ENCODE measurements at regions not wholly inside any gene's neighbourhood (a gene's known extent, or its start where the extent isn't known, plus 50 kb on each side); places are given as distances from the start of the nearest gene placed in this dataset.
"Not testable (repeated sequence)": the region's sequence is repeated elsewhere in the genome, so short reads cannot be mapped to it uniquely, and the experiment has no call there.

DNA sequence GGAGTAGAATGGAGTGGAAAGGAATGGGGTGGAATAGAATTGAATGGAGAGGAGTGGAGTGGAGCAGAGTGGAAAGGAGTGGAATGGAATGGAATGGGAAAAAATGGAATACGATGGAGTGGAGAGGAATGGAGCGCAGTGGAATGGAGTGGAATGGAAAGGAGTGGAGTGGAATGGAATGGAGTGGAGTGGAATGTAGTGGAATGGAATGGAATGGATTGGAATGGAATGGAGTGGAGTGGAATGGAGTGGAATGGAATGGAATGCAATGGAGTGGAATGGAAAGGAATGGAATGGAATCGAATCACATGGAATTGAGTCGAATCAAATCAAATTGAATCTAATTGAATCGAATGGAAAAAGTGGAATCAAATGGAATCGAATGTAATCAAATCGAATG, 1016.1 kb downstream of the CDY1 start:
- peaks cover 21% of the 10 kb centered on the region for H3K9me3 Mint-ChIP-seq
- ATAC-seq: no peak
- H3K36me3 Mint-ChIP-seq (ENCODE audit: low read depth): peaks cover 2% of the 10 kb centered on the region

DNA sequence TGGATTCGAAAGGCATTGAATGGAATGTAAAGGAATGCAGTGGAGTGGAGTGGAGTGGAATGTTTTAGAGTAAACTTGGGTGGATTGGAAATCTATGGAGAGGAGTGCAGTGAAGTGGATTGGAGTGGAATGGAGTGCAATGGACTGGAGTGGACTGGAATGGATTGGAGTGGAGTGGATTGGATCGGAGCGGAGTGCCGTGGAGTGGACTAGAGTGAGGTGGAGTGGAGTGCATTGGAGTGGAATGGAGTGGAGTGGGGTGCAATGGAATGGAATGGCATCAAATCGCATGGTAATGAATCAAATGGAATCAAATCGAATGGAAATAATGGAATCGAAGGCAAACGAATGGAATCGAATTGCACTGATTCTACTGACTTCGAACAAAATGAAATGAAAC, 1023.9 kb downstream of the CDY1 start:
- H3K27me3 ChIP-seq (ENCODE audit: insufficient read depth); H3K4me3 Mint-ChIP-seq; H3K9me3 Mint-ChIP-seq; H3K4me1 ChIP-seq (ENCODE audit: insufficient read depth); ATAC-seq; H3K9me2 ChIP-seq (ENCODE audit: insufficient read depth); H3K36me3 Mint-ChIP-seq (ENCODE audit: low read depth); DNase-seq (ENCODE audit: low spot score); H4K20me1 ChIP-seq (replicated peaks; ENCODE audit: insufficient read depth); H3K4me1 Mint-ChIP-seq; H3F3A ChIP-seq (replicated peaks; ENCODE audit: low read depth); H3K27me3 Mint-ChIP-seq (ENCODE audit: insufficient read depth, low read depth, poor library complexity); H2AFZ ChIP-seq; H3K4me2 ChIP-seq; H3K79me2 ChIP-seq (replicated peaks; ENCODE audit: insufficient read depth); H3K4me3 ChIP-seq; H3K27ac Mint-ChIP-seq; H3K36me3 ChIP-seq (ENCODE audit: insufficient read depth); H3K27ac ChIP-seq (ENCODE audit: low read depth): not testable (repeated sequence)

More for the DNA sequence above, 1016.1 kb downstream of the CDY1 start:
- Histone ChIP-seq H3K36me3 (ENCODE audit: insufficient read depth) (no peaks in the 10 kb centered on the region), H4K20me1 (replicated peaks; ENCODE audit: insufficient read depth) (no peaks in the 10 kb centered on the region), H3K4me2 (no peak overlapping the region), H3K27me3 (ENCODE audit: insufficient read depth) (no peaks in the 10 kb centered on the region), H2AFZ (no peak overlapping the region), H3K4me3 (no peak overlapping the region), H3K4me1 (ENCODE audit: insufficient read depth) (no peaks in the 10 kb centered on the region), H3F3A (replicated peaks; ENCODE audit: low read depth) (no peaks in the 10 kb centered on the region), H3K27ac (ENCODE audit: low read depth) (no peak overlapping the region), H3K79me2 (replicated peaks; ENCODE audit: insufficient read depth) (no peaks in the 10 kb centered on the region), H3K9me2 (ENCODE audit: insufficient read depth) (no peaks in the 10 kb centered on the region)
- Mint-ChIP-seq H3K27ac (no peak overlapping the region), H3K4me3 (no peak overlapping the region), H3K4me1 (no peaks in the 10 kb centered on the region), H3K27me3 (ENCODE audit: insufficient read depth, low read depth, poor library complexity) (peaks cover 14% of the 10 kb centered on the region)
- no peak for DNase-seq (ENCODE audit: low spot score)
- no peak for TF ChIP-seq EZH2phosphoT487 (IDR thresholded peaks at IDR 0.05; ENCODE audit: unreplicated experiment)
- TF ChIP-seq, protein P1, sequence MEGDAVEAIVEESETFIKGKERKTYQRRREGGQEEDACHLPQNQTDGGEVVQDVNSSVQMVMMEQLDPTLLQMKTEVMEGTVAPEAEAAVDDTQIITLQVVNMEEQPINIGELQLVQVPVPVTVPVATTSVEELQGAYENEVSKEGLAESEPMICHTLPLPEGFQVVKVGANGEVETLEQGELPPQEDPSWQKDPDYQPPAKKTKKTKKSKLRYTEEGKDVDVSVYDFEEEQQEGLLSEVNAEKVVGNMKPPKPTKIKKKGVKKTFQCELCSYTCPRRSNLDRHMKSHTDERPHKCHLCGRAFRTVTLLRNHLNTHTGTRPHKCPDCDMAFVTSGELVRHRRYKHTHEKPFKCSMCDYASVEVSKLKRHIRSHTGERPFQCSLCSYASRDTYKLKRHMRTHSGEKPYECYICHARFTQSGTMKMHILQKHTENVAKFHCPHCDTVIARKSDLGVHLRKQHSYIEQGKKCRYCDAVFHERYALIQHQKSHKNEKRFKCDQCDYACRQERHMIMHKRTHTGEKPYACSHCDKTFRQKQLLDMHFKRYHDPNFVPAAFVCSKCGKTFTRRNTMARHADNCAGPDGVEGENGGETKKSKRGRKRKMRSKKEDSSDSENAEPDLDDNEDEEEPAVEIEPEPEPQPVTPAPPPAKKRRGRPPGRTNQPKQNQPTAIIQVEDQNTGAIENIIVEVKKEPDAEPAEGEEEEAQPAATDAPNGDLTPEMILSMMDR (conservative IDR thresholded peaks at IDR 0.05; ENCODE audit: low read depth in 2 of 2): no peak
- TF ChIP-seq ZNF114 (CRISPR knock-in tag; IDR thresholded peaks at IDR 0.05): no peak
- no peak for TF ChIP-seq EZH2 (IDR thresholded peaks at IDR 0.05; ENCODE audit: low read depth, unreplicated experiment)
- no peak for TF ChIP-seq JUNB (IDR thresholded peaks at IDR 0.05; ENCODE audit: unreplicated experiment)
- no peak for TF ChIP-seq POLR2AphosphoS5 (IDR thresholded peaks at IDR 0.05; ENCODE audit: low read depth)
- no peak for TF ChIP-seq STAT1 (IDR thresholded peaks at IDR 0.05; ENCODE audit: unreplicated experiment)
- TF ChIP-seq, protein P2, sequence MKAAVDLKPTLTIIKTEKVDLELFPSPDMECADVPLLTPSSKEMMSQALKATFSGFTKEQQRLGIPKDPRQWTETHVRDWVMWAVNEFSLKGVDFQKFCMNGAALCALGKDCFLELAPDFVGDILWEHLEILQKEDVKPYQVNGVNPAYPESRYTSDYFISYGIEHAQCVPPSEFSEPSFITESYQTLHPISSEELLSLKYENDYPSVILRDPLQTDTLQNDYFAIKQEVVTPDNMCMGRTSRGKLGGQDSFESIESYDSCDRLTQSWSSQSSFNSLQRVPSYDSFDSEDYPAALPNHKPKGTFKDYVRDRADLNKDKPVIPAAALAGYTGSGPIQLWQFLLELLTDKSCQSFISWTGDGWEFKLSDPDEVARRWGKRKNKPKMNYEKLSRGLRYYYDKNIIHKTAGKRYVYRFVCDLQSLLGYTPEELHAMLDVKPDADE (IDR thresholded peaks at IDR 0.05): no peak

DNA sequence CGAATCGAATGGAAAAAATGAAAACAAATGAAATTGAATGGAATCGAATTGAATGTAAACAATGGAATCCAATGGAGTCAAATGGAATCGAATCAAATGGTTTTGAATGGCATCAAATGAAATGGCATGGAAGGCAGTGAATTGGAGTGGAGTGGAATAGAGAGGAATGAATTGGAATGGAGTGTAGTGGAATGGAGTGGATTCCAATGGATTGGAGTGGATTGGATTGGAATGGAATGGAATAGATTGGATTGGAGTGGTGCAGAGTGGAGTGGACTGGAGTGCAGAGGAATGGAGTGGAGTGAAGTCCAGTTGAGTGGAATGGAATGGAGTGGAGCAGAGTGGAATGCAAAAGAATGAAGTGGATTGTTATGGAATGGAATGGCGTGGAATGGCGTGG, 1026.3 kb downstream of the CDY1 start:
- Mint-ChIP-seq H3K9me3 (peaks cover 25% of the 10 kb centered on the region), H3K36me3 (ENCODE audit: low read depth) (peaks cover 24% of the 10 kb centered on the region)
- DNase-seq (ENCODE audit: low spot score); H4K20me1 ChIP-seq (replicated peaks; ENCODE audit: insufficient read depth); H3K4me2 ChIP-seq; ATAC-seq; H3K27ac ChIP-seq (ENCODE audit: low read depth); H3K4me1 Mint-ChIP-seq; H3F3A ChIP-seq (replicated peaks; ENCODE audit: low read depth); H3K4me3 ChIP-seq; H3K4me3 Mint-ChIP-seq; H3K4me1 ChIP-seq (ENCODE audit: insufficient read depth); H2AFZ ChIP-seq; H3K79me2 ChIP-seq (replicated peaks; ENCODE audit: insufficient read depth); H3K9me2 ChIP-seq (ENCODE audit: insufficient read depth); H3K27me3 ChIP-seq (ENCODE audit: insufficient read depth); H3K36me3 ChIP-seq (ENCODE audit: insufficient read depth); H3K27me3 Mint-ChIP-seq (ENCODE audit: insufficient read depth, low read depth, poor library complexity); H3K27ac Mint-ChIP-seq: not testable (repeated sequence)

DNA sequence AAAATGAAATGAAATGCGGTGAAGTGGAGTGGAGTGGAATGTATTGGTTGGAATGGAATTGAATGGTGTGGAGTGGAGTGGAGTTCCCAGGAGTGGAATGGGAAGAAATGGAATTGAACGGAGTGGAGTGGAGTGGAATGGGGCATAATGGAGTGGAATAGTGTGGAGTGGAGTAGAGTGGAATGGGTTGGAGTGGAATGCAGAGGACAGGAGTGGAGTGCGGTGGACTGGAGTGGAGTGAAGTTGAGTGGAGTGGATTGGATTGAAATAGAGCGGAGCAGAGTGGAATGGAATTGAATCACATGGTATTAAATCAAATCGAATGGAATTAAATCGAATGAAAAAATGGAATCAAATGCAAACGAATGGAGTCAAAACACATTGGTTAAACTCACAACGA, 1042.3 kb downstream of the CDY1 start:
- DNase-seq (ENCODE audit: low spot score); H3K36me3 ChIP-seq (ENCODE audit: insufficient read depth); H3K4me3 ChIP-seq; H3K79me2 ChIP-seq (replicated peaks; ENCODE audit: insufficient read depth); H3F3A ChIP-seq (replicated peaks; ENCODE audit: low read depth); H4K20me1 ChIP-seq (replicated peaks; ENCODE audit: insufficient read depth); H3K27me3 ChIP-seq (ENCODE audit: insufficient read depth); H3K4me1 ChIP-seq (ENCODE audit: insufficient read depth); H3K27ac ChIP-seq (ENCODE audit: low read depth); H3K4me1 Mint-ChIP-seq; H3K9me2 ChIP-seq (ENCODE audit: insufficient read depth); H3K4me3 Mint-ChIP-seq; H3K4me2 ChIP-seq; H2AFZ ChIP-seq; ATAC-seq; H3K27ac Mint-ChIP-seq: not testable (repeated sequence)
- H3K9me3 Mint-ChIP-seq: peaks cover 93% of the 10 kb centered on the region
- H3K27me3 Mint-ChIP-seq (ENCODE audit: insufficient read depth, low read depth, poor library complexity): peaks cover 27% of the 10 kb centered on the region
- H3K36me3 Mint-ChIP-seq (ENCODE audit: low read depth): peaks cover 74% of the 10 kb centered on the region

DNA sequence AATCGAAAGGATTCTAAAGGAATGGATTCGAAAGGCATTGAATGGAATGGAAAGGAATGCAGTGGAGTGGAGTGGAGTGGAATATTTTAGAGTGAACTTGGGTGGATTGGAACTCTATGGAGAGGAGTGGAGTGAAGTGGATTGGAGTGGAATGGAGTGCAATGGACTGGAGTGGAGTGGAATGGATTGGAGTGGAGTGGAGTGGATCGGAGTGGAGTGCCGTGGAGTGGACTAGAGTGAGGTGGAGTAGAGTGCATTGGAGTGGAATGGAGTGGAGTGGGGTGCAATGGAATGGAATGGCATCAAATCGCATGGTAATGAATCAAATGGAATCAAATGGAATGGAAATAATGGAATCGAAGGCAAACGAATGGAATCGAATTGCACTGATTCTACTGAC, 1044.8 kb downstream of the CDY1 start:
- H3K4me1 ChIP-seq (ENCODE audit: insufficient read depth); H3K4me1 Mint-ChIP-seq; ATAC-seq; DNase-seq (ENCODE audit: low spot score); H3K4me3 Mint-ChIP-seq; H3F3A ChIP-seq (replicated peaks; ENCODE audit: low read depth); H4K20me1 ChIP-seq (replicated peaks; ENCODE audit: insufficient read depth); H2AFZ ChIP-seq; H3K4me3 ChIP-seq; H3K27me3 ChIP-seq (ENCODE audit: insufficient read depth); H3K27ac Mint-ChIP-seq; H3K79me2 ChIP-seq (replicated peaks; ENCODE audit: insufficient read depth); H3K27ac ChIP-seq (ENCODE audit: low read depth); H3K4me2 ChIP-seq; H3K9me2 ChIP-seq (ENCODE audit: insufficient read depth): not testable (repeated sequence)
- peaks cover 18% of the 10 kb centered on the region for H3K36me3 ChIP-seq (ENCODE audit: insufficient read depth)
- Mint-ChIP-seq H3K27me3 (ENCODE audit: insufficient read depth, low read depth, poor library complexity) (peaks cover 34% of the 10 kb centered on the region), H3K36me3 (ENCODE audit: low read depth) (peaks cover 76% of the 10 kb centered on the region), H3K9me3 (peaks cover 95% of the 10 kb centered on the region)

All from GM23338 (cell line).